GM19099 (cell line): ENCODE measurements at regions not wholly inside any gene's neighbourhood (a gene's known extent, or its start where the extent isn't known, plus 50 kb on each side); places are given as distances from the start of the nearest gene placed in this dataset.

Source experiments
- POLR2A ChIP-seq: IDR thresholded peaks from 3 replicates; pipeline ENCODE4 v1.6.1; 2011; ENCODE audit warnings: low read depth; ENCODE audit not compliant: insufficient read length; ENCODE audit errors: extremely low read depth

GRCh38 chr22:48079505-48080290 is 1317.2 kb downstream of the TBC1D22A start:
- no peak for TF ChIP-seq POLR2A

- TF ChIP-seq POLR2A: no peak
Observed at GRCh38 chr22:48078825-48079224, 1316.4 kb downstream of the TBC1D22A start.

- no peak for TF ChIP-seq POLR2A
Observed at GRCh38 chr22:48077699-48078098, 1315.2 kb downstream of the TBC1D22A start.

GRCh38 chr22:48076008-48076407 is 1313.6 kb downstream of the TBC1D22A start:
- TF ChIP-seq POLR2A: no peak

GRCh38 chr22:48075604-48076003 is 1313.2 kb downstream of the TBC1D22A start:
- no peak for TF ChIP-seq POLR2A

GRCh38 chr22:48072777-48073176 is 1310.3 kb downstream of the TBC1D22A start:
- TF ChIP-seq POLR2A: no peak

GRCh38 chr22:48071828-48072227 is 1309.4 kb downstream of the TBC1D22A start:
- no peak for TF ChIP-seq POLR2A

GRCh38 chr22:48071305-48071704 is 1308.9 kb downstream of the TBC1D22A start:
- TF ChIP-seq POLR2A: no peak

- TF ChIP-seq POLR2A: no peak
Observed at GRCh38 chr22:48070760-48071159, 1308.3 kb downstream of the TBC1D22A start.

- TF ChIP-seq POLR2A: no peak
Observed at GRCh38 chr22:48070083-48070482, 1307.6 kb downstream of the TBC1D22A start.

- TF ChIP-seq POLR2A: no peak
Observed at GRCh38 chr22:48069256-48069655, 1306.8 kb downstream of the TBC1D22A start.

GRCh38 chr22:48068323-48068885 is 1306.0 kb downstream of the TBC1D22A start:
- no peak for TF ChIP-seq POLR2A

GRCh38 chr22:48065892-48066291 is 1303.4 kb downstream of the TBC1D22A start:
- TF ChIP-seq POLR2A: no peak

GRCh38 chr22:48061726-48062125 is 1299.3 kb downstream of the TBC1D22A start:
- TF ChIP-seq POLR2A: no peak

GRCh38 chr22:48060266-48060665 is 1297.8 kb downstream of the TBC1D22A start:
- TF ChIP-seq POLR2A: no peak

- TF ChIP-seq POLR2A: no peak
Observed at GRCh38 chr22:48057116-48057835, 1294.8 kb downstream of the TBC1D22A start.
